NB4 (cell line): ENCODE measurements at regions not wholly inside any gene's neighbourhood (a gene's known extent, or its start where the extent isn't known, plus 50 kb on each side); places are given as distances from the start of the nearest gene placed in this dataset.

ENCODE experiments used
- DNase-seq: peaks from one replicate; pipeline ENCODE4 v3.0.0; 2010; ENCODE audit warnings: low read depth
- H3K4me3 ChIP-seq: one replicate; pipeline ENCODE4 v1.5.1; 2011; ENCODE audit warnings: mild to moderate bottlenecking, low read depth, low read length, moderate library complexity
- CTCF ChIP-seq: IDR thresholded peaks from one replicate; pipeline ENCODE4 v1.5.1; 2012; ENCODE audit warnings: low read depth, low read length
- MAX ChIP-seq: IDR thresholded peaks from 2 replicates; pipeline ENCODE4 v1.6.1; 2011; ENCODE audit warnings: low read depth, low read length
- MYC ChIP-seq: IDR thresholded peaks from 2 replicates; pipeline ENCODE4 v1.6.1; 2011; ENCODE audit warnings: low read depth, low read length
- POLR2A ChIP-seq: IDR thresholded peaks from 2 replicates; pipeline ENCODE4 v1.6.1; 2011; ENCODE audit warnings: mild to moderate bottlenecking; ENCODE audit not compliant: insufficient read length; ENCODE audit errors: extremely low read depth

GRCh38 chr4:28730304-28730703 lies 1869.7 kb downstream of the STIM2 start:
- TF ChIP-seq CTCF (no peak), MYC (no peak), POLR2A (no peak), MAX (no peak)
- H3K4me3 ChIP-seq: no peak overlapping the region
- no peak for DNase-seq

GRCh38 chr4:28744066-28744465 lies 1883.4 kb downstream of the STIM2 start:
- no peak for TF ChIP-seq MYC
- no peak for TF ChIP-seq POLR2A
- TF ChIP-seq CTCF: no peak
- TF ChIP-seq MAX: no peak
- no peak for DNase-seq
- H3K4me3 ChIP-seq: no peak overlapping the region

GRCh38 chr4:28754376-28754775 lies 1893.7 kb downstream of the STIM2 start:
- no peak overlapping the region for H3K4me3 ChIP-seq
- no peak for TF ChIP-seq CTCF
- TF ChIP-seq MYC: no peak
- TF ChIP-seq POLR2A: no peak
- no peak for TF ChIP-seq MAX
- no peak for DNase-seq

GRCh38 chr4:28755081-28755480 lies 1894.4 kb downstream of the STIM2 start:
- TF ChIP-seq POLR2A (no peak), MYC (no peak)
- no peak overlapping the region for H3K4me3 ChIP-seq
- no peak for DNase-seq

GRCh38 chr4:28759064-28759463 lies 1898.4 kb downstream of the STIM2 start:
- no peak overlapping the region for H3K4me3 ChIP-seq
- DNase-seq: no peak
- TF ChIP-seq CTCF: no peak
- TF ChIP-seq MYC: no peak
- no peak for TF ChIP-seq MAX
- TF ChIP-seq POLR2A: no peak

- TF ChIP-seq MAX: no peak
- no peak for TF ChIP-seq MYC
- no peak for TF ChIP-seq CTCF
- TF ChIP-seq POLR2A: no peak
Measured at GRCh38 chr4:28760003-28760402, 1899.4 kb downstream of the STIM2 start.

More at GRCh38 chr4:28760003-28760402, 1899.4 kb downstream of the STIM2 start:
- no peak for DNase-seq
- H3K4me3 ChIP-seq: no peak overlapping the region
